NCI-H1048 (cell line): ENCODE measurements at regions not wholly inside any gene's neighbourhood (a gene's known extent, or its start where the extent isn't known, plus 50 kb on each side); places are given as distances from the start of the nearest gene placed in this dataset.

Experiments used
- DNase-seq: peaks from one replicate; lab custom pipeline; 2025; lab: John Stamatoyannopoulos, UW

- DNase-seq = no peak
Observed at GRCh38 chr1:81435175-81435574, 365.6 kb upstream of the ADGRL2 start.

GRCh38 chr1:81433676-81434075 is 367.1 kb upstream of the ADGRL2 start:
- DNase-seq = no peak

DNA sequence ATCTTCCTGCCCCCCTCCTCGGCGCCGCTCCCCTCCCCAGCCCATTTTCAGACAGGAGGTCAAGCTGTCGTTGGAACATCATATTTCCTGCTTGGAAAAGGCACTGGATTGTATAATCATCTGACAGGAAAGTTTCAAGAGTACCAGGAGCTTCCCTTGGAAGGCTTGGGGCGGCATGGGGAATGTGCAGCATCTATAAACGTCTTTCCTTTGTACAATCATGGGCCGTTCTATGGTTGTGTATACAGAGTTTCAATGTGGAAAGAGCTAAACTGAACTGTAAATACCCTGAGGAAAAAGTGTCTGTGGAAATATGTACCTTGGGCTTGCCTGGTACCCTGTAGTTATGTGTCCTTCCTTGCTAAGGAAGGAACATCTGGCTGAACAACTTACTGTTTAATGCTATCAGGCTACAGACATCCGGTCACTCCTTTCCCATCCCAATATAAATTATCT is 368.1 kb upstream of the ADGRL2 start:
- DNase-seq = no peak

DNA sequence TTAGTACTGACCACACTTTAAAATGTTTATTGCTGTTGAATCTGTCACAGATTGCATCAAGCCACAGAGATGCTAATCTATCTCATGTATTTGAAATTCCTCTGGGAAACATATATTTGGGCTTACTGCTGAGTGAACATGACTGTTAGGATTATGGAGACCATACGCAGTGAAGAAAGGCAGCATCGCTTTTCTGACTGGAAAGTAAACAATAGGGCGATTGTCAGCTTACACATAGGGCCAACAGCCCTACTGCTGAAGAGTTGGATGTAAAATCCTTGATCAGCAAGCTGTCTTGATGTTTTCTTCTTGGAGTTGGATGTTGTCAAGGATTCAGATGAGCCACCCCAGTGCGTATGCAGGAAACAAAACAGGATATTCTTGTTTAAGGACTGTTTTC is 368.7 kb upstream of the ADGRL2 start:
- DNase-seq = no peak

DNA sequence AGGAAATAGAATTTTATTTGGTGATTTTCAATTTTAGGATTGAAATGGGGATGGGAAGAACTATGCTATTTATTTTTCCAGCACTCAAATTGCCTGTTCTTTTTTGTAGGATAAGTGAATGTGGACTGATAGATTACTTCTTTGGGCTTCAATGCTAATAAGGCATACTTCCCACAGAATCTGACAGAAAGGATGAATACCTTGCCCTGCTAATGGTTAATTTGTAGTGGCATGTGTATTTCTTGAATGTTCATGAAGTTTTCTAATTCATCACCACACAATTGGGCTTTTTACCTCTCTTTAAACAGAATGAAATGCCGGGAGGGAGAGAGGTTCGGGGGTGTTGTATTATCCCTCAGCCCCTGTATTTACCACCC is 369.1 kb upstream of the ADGRL2 start:
- no peak for DNase-seq

- no peak for DNase-seq
Observed at GRCh38 chr1:81430955-81431623, 369.6 kb upstream of the ADGRL2 start.

DNA sequence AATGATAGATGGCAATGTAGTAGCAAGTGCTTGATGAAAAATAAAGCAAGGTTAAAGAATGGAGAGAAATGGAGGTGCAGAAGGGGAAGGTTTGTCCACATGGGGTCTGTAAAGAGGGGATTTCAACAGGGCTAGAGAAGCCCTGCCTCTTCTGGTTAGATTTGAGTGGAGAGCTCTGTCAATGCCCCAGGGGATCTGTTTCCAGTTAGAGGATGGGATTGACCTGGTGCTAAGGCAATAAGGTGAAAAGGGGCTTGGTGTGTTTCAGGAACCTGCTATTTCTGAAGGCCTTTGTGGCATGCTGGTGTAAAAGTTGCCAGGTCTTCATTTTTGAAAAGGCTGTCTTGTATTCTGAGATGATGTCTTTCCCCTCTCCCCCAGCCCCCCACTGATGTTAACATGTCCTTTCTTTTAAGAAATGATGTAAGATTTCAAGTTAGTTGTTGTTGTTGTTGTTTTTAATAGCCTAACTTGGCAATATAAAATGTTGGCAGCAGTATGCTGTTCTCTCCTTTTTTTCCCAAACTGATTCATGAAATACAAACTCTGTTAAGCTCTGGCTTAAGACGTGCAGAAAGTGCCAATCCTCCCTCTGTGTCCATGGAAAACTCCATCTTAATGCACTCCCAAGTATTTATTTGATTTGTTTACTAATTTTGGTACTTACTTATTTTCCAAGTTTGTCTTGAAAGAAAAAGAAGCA is 370.3 kb upstream of the ADGRL2 start:
- DNase-seq = no peak

DNA sequence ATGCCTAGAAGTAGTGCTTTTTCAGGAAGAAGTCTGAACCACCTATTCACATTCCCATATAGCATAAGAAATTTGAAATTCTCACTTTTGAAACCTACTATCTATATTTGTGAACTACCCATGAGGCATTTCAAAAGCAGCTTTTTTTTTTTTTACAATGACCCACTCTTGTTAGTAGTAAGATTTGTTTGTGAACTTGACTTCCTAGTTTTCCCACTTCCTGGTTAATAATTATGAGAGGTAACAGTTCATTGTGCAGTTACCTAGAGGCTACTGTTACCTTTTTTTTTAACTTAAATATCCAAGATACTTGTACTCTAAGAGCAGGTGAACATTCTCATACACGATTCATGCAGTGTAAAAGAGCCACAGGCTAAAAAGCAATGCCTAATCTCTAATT is 371.7 kb upstream of the ADGRL2 start:
- DNase-seq = no peak

- DNase-seq = no peak
Observed at GRCh38 chr1:81424816-81425215, 375.9 kb upstream of the ADGRL2 start.

DNA sequence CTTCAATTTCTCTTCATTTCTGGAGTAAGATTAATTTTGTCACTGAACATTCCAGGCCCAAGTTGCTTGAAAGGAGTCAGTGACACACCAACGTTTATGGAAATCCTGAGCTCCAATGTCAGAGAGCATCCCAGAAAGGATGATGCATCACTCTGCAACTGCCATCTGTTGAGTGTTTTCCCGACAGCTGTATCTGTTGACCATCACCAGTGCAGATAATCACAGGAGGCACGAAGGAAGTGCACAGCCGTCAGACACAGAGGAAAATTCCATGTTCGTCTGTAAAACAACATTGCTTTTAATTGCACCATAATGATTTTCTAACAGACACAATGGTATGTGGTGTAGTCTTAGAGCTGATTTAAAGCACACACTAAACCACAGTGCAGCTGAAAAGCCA is 376.7 kb upstream of the ADGRL2 start:
- DNase-seq = no peak

DNA sequence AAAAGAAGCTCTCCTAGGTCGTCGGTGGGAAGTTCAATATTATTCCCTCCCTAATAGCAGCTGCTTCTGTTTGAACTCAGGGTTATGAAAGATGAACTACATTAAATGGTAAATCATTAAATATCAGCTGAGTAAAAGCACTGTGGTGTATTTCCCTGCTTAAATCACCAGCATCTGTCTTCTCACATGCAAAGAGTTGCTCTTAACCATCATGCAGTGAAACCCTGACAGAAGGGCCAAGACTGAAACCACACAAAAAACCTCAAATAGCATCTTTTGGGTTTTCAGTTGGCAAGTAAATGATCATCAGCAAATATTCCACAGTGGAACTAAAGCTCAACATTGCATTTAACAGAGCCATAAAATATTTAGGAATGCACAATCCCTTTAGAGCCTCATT is 380.0 kb upstream of the ADGRL2 start:
- DNase-seq = no peak

DNA sequence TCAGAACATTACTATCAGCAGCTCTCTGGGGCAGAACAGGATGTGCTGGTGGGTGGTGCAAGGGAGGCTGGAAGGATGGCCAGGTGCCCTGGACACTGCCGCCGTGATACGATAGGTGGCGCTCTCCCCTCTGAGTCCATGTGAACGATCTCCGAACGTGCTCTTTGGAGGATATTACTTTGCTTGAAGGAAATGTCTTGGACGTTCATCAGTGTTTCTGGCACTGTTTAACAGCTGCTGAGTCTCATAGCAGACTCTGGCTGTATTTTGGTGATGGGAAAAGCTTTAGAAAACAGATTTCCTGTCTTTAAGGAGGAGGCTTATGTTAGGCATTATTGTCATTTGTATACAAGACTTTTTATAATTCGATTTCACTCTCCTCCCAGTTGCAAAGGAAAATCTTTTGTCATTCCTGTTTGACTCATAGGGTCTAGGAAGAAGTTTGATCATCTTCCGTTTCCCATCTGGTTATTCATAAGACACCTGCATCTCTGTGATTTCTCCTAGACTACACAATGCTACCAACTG is 386.2 kb upstream of the ADGRL2 start:
- no peak for DNase-seq

DNA sequence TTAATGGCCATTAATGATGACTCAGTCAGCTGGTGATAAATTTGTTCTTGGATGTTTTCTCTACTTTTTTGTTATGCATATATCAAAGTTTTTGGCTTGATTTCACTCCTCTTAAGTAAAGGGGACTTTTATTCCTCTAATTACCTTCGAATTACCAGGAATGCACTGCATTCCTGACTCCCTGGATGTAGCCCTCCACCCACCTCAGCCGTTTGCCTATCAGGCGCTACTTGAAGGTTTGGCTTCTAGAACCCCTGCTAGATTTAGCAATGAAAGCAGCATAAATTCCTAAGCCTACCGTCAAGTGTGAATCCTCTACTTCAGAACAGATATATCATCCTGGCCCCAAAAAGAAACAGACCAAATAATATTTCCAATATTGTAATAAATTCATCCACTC is 387.8 kb upstream of the ADGRL2 start:
- DNase-seq = no peak

DNA sequence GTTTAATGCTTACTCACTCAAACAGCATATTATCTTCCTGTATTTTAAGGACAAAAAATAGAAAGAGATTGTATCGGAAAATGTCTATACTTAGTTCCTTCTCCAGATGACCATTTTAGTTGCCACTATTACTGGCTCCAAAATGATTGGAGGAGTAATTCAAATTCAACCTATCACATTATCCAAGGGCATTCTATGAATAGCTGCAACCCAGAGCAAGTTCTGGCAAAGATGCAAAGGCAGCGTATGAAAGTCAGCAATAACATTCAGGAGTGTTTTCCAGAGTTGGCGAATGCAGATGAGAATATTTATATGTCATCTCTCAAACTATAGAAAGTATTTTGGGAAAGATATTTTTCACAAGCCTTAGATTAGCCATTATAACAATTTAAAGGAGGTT is 389.8 kb upstream of the ADGRL2 start:
- DNase-seq = no peak

DNA sequence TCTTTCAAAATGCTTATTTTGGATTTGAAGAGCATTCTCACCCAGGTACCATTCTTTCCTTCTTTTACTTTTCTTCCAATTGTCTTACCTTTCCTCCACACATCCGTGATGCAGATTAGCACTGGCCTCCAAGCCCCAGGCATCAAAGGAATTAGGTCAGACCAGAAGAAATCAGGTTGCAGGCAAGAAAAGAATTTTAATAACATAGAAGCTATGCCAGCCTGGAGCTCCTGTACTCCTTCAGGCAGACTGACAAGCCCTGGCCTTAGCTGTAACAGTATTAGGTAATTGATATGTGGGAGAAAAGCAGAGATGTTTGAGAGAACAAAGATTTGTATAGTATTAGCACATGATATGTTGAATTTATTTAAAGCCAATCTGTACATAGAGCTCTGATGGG is 390.4 kb upstream of the ADGRL2 start:
- no peak for DNase-seq

DNA sequence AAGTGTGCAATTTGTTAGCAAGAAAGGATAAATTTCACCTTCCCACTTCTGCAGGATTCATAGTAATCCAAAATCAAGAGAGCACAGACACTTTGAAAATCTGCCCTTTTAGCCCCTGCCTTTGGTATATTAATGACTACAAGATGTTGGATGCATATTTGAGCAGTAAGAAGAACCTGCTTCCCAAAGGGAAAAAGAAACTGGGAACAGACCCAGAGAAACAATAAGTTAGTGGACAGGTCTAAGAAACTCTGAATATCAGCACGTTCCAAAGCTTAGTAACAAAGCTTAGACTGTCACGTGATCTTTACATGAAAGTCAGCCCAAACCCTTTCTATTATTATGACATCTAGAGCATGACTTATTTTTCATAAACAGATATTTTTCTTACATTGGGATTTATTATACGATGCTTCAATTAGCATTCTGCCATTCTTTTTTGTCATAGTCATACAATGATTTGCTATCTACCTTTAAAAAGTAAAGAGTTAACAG is 390.9 kb upstream of the ADGRL2 start:
- no peak for DNase-seq

- no peak for DNase-seq
Observed at GRCh38 chr1:81409262-81409661, 391.5 kb upstream of the ADGRL2 start.

DNA sequence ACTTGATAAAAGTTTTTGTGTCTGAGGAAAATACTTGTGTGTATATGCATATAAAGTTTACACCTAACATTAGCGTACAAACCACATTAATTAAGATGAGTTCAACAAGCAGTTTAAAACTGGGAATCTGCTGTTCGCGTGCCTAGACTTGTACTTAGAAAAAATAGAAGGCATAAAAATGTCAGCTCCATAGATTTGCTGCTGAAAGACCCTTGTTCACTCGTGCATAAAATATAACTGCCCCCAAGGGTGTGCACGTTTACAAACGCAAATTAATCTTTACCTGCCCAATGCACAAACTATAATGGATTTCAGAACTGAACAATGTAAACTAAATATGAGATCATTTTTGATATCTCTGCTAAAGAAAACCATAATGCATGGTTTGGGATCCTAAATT is 392.3 kb upstream of the ADGRL2 start:
- no peak for DNase-seq

- no peak for DNase-seq
Observed at GRCh38 chr1:81407000-81407821, 393.5 kb upstream of the ADGRL2 start.

DNA sequence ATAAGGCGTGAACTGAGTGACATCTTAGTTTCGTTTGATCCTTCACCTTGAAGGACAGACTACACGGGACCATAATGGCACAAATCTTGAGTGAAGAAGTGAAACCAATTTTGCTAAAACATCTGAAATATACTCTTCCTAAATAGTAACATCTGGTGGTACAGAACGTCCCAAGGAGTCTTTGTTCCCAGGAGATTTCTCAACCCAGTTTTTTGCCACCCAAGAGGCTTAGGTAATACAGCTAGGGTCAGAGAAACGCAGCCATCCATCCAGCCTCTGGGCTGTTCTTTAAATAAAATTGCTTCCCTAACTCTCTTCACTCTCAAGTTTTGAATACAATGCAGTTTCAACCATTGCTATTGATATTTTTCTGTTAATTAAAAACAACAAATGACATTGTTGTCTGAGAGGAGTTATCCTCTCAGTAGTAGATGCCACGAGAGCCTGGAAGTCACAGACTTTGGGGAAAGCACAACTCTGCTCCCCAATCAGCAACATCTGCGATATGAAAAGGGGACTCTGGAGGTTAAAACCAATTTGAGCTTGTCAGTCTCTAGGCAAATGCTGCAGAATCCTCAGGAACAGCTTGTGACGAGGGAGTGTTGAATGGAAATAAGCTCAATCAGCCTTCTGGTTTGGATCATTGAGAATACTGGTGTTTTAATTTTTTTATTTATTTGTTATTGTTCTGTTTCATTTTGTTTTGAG is 394.3 kb upstream of the ADGRL2 start:
- DNase-seq = no peak

DNA sequence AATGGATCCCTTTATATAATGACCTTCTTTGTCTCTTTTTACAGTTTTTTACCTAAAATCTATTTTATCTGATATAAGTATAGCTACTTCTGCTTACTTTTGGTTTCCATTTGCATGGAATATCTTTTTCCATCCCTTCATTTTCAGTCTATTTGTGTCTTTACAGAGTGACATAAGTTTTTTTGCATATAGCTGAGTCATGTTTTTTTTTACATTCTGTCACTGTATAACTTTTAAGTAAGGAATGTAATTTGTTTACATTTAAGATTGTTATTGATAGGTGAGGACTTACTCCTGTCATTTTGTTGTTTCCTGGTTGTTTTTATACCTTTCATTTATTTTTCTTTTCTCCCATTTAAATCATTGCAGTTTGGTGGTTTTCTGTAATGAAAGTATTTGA is 402.7 kb upstream of the ADGRL2 start:
- no peak for DNase-seq
